Stomach smooth muscle (tissue), 2 donors: ENCODE measurements at regions not wholly inside any gene's neighbourhood (a gene's known extent, or its start where the extent isn't known, plus 50 kb on each side); places are given as distances from the start of the nearest gene placed in this dataset.

Experiments
- H3K27ac ChIP-seq: one replicate; pipeline ENCODE4 v1.7.0; 2013; ENCODE audit warnings: mild to moderate bottlenecking, low read length, inconsistent platforms
- H3K27me3 ChIP-seq, 2 donors: one replicate each; pipeline ENCODE4 v1.7.0; 2013; ENCODE audit warnings: low read length in 2 of 2; ENCODE audit not compliant: insufficient read depth in 2 of 2, control insufficient read depth in 1 of 2
- H3K36me3 ChIP-seq, 2 donors: one replicate each; pipeline ENCODE4 v1.7.0; 2013; ENCODE audit warnings: low read length in 2 of 2; ENCODE audit not compliant: control insufficient read depth in 2 of 2, insufficient read depth in 2 of 2
- H3K4me1 ChIP-seq: one replicate; pipeline ENCODE4 v1.7.0; 2013; ENCODE audit warnings: low read length; ENCODE audit not compliant: control insufficient read depth, insufficient read depth
- H3K4me3 ChIP-seq, 2 donors: one replicate each; pipeline ENCODE4 v1.7.0; 2013; ENCODE audit warnings: low read length in 2 of 2
- H3K9ac ChIP-seq, 2 donors: one replicate each; pipeline ENCODE4 v1.7.0; 2013; ENCODE audit warnings: low read length in 2 of 2, mild to moderate bottlenecking in 1 of 2
- H3K9me3 ChIP-seq, 2 donors: one replicate each; pipeline ENCODE4 v1.7.0; 2013; ENCODE audit warnings: low read length in 2 of 2; ENCODE audit not compliant: control insufficient read depth in 2 of 2
- donor health status: healthy.
- donor health status: Pancreatic carcinoma.

- H3K4me1 ChIP-seq, result no peaks in the 10 kb centered on the region
- no peaks in the 10 kb centered on the region for H3K36me3 ChIP-seq
- no peak overlapping the region for H3K9ac ChIP-seq
- no peaks in the 10 kb centered on the region for H3K9me3 ChIP-seq
- no peaks in the 10 kb centered on the region for H3K27me3 ChIP-seq
- H3K27ac ChIP-seq, result no peak overlapping the region
- H3K4me3 ChIP-seq, result no peak overlapping the region
These were observed 428.5 kb downstream of the METTL15 start for GRCh38 chr11:28536504-28537267.

GRCh38 chr11:28535677-28536076 lies 427.5 kb downstream of the METTL15 start:
- H3K9me3 ChIP-seq, result no peaks in the 10 kb centered on the region
- H3K27me3 ChIP-seq, result no peaks in the 10 kb centered on the region
- H3K27ac ChIP-seq, result no peak overlapping the region
- no peaks in the 10 kb centered on the region for H3K4me1 ChIP-seq
- no peak overlapping the region for H3K9ac ChIP-seq
- no peaks in the 10 kb centered on the region for H3K36me3 ChIP-seq
- no peak overlapping the region for H3K4me3 ChIP-seq

GRCh38 chr11:28529540-28530410 lies 421.6 kb downstream of the METTL15 start:
- Histone ChIP-seq H3K27me3 (no peaks in the 10 kb centered on the region), H3K9me3 (no peaks in the 10 kb centered on the region), H3K4me3 (no peak overlapping the region), H3K36me3 (peaks cover 0 to 3% of the 10 kb centered on the region in 2 donors), H3K27ac (no peak overlapping the region), H3K4me1 (no peaks in the 10 kb centered on the region), H3K9ac (no peak overlapping the region)

GRCh38 chr11:28529046-28529445 lies 420.9 kb downstream of the METTL15 start:
- no peak overlapping the region for H3K27ac ChIP-seq
- H3K9me3 ChIP-seq, result no peaks in the 10 kb centered on the region
- no peak overlapping the region for H3K4me3 ChIP-seq
- no peaks in the 10 kb centered on the region for H3K4me1 ChIP-seq
- H3K27me3 ChIP-seq, result no peaks in the 10 kb centered on the region
- H3K36me3 ChIP-seq, result peaks cover 0 to 3% of the 10 kb centered on the region in 2 donors
- no peak overlapping the region for H3K9ac ChIP-seq

GRCh38 chr11:28528217-28528616 lies 420.0 kb downstream of the METTL15 start:
- H3K27me3 ChIP-seq, result no peaks in the 10 kb centered on the region
- peaks cover 0 to 3% of the 10 kb centered on the region in 2 donors for H3K36me3 ChIP-seq
- H3K27ac ChIP-seq, result no peak overlapping the region
- no peak overlapping the region for H3K9ac ChIP-seq
- no peak overlapping the region for H3K4me3 ChIP-seq
- H3K9me3 ChIP-seq, result no peaks in the 10 kb centered on the region
- no peaks in the 10 kb centered on the region for H3K4me1 ChIP-seq

GRCh38 chr11:28526406-28526751 lies 418.2 kb downstream of the METTL15 start:
- Histone ChIP-seq H3K9me3 (no peaks in the 10 kb centered on the region), H3K27ac (no peak overlapping the region)

GRCh38 chr11:28525636-28526405 lies 417.6 kb downstream of the METTL15 start:
- Histone ChIP-seq H3K4me3 (no peak overlapping the region), H3K9ac (no peak overlapping the region), H3K27me3 (no peaks in the 10 kb centered on the region), H3K36me3 (peaks cover 0 to 3% of the 10 kb centered on the region in 2 donors), H3K27ac (no peak overlapping the region), H3K4me1 (no peaks in the 10 kb centered on the region), H3K9me3 (no peaks in the 10 kb centered on the region)

More at GRCh38 chr11:28526406-28526751, 418.2 kb downstream of the METTL15 start:
- H3K4me1 ChIP-seq, result no peaks in the 10 kb centered on the region
- peaks cover 0 to 3% of the 10 kb centered on the region in 2 donors for H3K36me3 ChIP-seq
- H3K27me3 ChIP-seq, result no peaks in the 10 kb centered on the region
- H3K9ac ChIP-seq, result no peak overlapping the region
- H3K4me3 ChIP-seq, result no peak overlapping the region

GRCh38 chr11:28524098-28524497 lies 415.9 kb downstream of the METTL15 start:
- Histone ChIP-seq H3K9ac (no peak overlapping the region), H3K27ac (no peak overlapping the region), H3K9me3 (no peaks in the 10 kb centered on the region), H3K36me3 (peaks cover 0 to 3% of the 10 kb centered on the region in 2 donors), H3K4me1 (no peaks in the 10 kb centered on the region), H3K4me3 (no peak overlapping the region), H3K27me3 (no peaks in the 10 kb centered on the region)

- Histone ChIP-seq H3K4me3 (no peak overlapping the region), H3K27me3 (no peaks in the 10 kb centered on the region), H3K4me1 (no peaks in the 10 kb centered on the region), H3K27ac (no peak overlapping the region), H3K9ac (no peak overlapping the region), H3K36me3 (no peaks in the 10 kb centered on the region), H3K9me3 (no peaks in the 10 kb centered on the region)
These were observed 412.9 kb downstream of the METTL15 start for GRCh38 chr11:28521075-28521474.

- Histone ChIP-seq H3K9ac (no peak overlapping the region), H3K27ac (no peak overlapping the region), H3K27me3 (no peaks in the 10 kb centered on the region), H3K4me3 (no peak overlapping the region), H3K9me3 (no peaks in the 10 kb centered on the region), H3K36me3 (no peaks in the 10 kb centered on the region), H3K4me1 (no peaks in the 10 kb centered on the region)
These were observed 412.1 kb downstream of the METTL15 start for GRCh38 chr11:28520291-28520690.
